HG03558 (cell line): ENCODE measurements at regions not wholly inside any gene's neighbourhood (a gene's known extent, or its start where the extent isn't known, plus 50 kb on each side); places are given as distances from the start of the nearest gene placed in this dataset.

Experiments
- ATAC-seq: cut with Tn5 transposase; IDR thresholded peaks from one replicate; pipeline ENCODE4 v1.9.1; 2021; ENCODE audit warnings: moderate number of reproducible peaks; ENCODE audit not compliant: unreplicated experiment; ENCODE audit errors: extremely low read depth

DNA sequence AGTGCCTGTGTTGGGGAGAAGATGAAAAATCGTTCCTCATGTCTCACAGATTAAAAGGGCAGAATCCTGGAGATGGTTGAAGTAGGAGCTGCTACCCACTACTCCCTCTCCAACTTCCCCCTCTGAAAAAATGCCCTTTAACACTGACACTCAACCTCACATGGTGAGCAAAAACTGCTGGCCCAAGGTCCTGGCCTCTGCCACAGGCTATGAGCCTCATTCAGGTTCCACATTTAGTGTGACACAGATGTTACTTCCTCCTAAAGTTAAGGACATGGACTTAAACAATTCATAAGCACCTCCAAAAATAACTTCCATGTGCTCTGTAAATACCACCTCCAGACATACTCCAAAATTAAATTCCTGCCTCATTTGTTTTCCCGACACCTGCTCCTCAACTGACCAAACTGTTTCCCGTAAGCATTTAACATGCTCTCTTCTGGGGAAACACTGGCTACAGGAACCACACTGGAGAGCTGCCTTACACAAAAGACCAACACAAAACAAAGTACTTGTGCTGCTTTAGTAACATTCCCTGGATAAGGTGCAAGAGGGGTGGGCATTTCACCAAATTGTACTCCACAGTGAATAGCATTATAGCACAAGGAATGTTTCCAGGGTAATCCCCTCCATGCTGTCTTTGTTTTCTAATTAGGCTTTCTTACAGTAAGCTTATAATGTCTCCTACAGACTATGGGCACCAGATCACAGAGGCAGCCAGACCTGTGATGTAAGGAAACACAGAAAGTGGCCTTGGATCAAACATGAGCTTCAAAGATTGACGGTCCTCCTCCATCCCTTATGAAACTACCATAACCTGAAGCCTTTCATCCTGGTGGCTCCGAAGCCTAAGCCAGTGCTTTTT is 57.0 kb downstream of the PHLDA1 start:
- no peak for ATAC-seq

DNA sequence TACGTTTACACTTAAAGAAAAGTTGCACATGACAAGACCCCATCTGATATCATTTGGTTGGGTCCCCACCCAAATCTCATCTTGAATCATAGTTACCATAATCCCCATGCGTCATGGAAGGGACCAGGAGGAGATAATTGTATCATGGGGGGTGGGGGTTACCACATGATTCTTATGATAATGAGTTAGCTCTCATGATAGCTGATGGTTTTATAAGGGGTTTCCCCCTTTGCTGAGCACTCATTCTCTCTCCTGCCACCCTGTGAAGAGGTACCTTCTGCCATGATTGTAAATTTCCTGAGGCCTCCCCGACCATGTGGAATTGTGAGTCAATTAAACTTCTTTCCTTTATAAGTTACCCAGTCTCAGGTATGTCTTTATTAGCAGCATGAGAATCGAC is 60.3 kb downstream of the PHLDA1 start:
- no peak for ATAC-seq

DNA sequence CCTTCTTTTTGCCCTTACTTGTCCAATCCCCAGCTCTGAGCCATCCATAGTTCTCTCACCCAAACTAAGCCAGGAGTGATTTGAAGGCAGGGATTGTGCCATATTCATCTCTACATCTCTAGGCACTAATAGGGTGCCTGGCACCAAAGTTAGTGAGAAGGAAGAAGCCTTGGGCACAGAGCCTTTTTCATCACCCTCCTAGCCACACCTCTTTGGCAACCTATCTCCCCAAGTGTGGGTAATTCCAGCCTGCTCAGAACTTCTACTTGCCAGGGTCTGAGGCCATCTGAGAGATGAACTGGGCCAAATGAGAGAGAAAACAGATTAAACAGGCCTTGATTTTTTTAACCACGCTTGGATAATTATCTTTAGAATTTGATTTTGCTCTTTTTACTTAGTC is 61.3 kb downstream of the PHLDA1 start:
- ATAC-seq, result no peak

DNA sequence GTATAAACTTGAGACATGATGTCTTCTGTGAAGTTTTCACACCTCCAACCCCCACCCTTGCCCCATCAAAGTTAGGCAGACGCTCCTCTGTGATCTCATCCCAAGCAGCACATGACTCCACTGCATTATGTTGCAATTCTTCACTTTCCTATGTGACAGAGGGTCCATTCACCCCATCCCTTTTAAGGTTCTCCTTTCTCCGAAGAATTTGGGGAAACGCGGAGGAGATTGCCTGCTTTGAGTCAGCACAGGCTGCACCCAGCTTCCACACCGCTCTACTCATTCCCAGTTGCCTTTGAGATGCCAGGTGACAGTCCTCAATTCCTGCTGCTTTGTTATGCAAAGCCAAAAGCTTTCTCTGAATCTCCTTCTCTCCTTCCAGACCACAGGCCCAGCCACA is 61.8 kb downstream of the PHLDA1 start:
- ATAC-seq, result no peak

DNA sequence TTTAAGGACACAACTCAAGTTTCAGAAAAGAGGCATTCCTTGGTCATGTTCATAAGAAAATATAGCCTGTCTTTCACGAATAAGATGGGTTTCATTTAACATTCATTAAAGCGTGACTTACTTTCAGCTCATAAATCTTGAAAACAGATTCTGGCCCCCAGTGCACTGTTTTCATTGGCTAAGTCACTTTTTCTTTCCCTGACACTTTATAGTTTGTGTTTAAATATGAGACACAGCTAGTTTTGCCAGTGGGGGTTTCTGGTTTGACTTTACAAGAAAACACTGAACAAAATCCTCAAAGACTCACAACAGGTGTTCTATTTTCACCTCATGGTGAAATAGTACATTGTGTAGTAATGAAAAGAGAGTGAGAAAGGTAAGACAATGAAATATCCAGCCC is 65.9 kb downstream of the PHLDA1 start:
- no peak for ATAC-seq

DNA sequence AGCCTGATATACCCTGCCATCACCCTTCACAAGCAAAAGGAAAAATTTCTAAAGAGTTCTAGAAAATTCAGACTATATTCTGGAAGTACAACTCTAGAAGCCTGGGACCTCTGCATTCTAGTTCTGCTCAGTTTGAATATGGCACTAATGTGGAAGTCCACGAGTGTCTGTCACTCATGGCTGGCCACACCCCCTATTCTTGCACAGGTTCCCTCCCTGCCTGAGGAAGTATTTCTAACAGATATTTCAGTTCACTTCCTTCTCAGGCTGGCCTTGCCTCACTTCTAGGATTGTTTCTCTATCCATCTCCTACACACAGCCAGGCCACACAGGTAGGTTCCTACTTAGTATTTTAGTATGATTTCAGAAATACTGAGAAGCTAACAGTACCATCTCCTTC is 67.4 kb downstream of the PHLDA1 start:
- no peak for ATAC-seq

DNA sequence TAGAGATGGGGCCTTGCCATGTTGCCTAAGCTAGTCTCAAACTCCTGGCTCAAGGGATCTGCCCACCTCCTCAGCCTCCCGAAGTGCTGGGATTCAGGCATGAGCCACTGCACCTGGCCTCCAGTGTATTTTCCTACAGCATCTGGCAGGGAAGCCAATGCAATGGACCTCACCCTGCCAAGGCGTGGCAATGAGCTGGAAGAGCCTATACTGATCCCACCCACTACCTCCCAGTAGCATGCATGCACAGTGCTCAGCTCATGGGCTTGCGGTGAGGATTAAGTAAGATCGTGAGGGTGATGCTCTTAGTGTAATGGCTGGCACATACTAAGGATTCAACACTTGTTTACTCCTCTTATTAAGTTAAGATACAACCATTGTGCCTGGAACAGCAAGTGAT is 69.7 kb downstream of the PHLDA1 start:
- no peak for ATAC-seq

DNA sequence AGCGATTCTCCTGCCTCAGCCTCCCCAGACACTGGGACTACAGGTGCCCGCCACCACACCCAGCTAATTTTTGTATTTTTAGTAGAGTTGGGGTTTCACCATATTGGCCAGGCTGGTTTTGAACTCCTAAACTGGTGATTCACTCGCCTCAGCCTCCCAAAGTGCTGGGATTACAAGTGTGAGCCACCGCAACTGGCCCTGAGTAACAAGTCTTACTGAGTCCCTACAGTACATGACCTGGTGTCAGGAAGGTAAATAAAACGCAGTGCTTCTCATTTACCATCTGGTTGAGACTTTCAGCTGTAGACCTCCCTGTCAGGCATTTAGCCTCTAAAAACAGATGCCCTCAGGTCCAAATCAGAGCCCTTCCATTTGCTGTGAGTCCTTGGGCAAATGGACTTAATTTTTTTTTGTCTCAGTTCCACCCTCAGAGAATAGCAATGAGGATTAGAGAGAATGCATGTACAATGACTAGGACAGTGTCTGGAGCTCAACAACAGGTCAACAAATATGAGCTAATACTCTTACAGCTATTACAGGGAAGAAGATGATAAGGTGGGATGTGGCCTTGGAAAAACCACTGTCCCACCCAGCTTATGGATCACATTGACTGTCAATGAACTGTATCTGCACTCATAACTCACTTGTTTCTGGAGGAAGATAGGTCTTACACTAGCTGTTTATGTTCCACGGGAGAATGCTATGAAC is 70.5 kb downstream of the PHLDA1 start:
- no peak for ATAC-seq

DNA sequence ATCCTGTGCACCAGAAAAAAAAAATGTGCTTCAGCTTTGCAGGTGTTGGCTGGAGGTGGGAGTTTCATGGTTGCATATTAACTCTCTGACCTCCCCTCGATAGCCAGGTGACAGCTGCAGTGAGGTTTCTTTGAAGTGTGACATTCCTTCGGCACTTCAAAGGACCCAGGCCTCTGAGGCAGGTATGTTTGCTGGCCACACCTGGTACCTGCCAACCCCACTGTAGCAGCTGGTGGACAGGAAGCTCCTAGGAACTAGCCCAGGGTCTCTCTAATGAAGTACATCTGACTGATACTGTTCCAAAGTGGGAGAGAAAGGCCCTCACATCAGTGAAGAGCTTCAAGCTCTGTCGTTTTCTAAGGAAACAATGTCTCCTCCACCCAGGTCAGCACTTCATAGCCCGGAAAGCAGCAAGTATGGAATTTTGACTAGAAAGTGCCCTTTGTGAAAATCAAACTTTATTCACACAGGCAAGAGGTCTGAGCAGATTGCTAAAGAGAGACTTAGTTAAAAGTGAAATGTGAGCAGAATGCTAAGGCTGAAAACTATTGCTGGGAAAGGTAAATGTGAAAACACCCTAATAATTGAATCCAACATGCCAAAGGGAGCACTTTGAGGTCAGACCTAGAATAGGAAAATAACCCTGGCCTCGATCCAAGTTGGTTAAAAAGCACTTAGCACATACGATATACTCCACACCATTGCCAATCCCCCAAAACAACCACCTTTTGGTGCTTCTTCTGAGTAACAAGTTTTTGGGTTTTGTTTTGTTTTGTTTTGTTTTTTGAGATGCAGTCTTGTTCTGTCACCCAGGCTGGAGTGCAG is 71.3 kb downstream of the PHLDA1 start:
- no peak for ATAC-seq

DNA sequence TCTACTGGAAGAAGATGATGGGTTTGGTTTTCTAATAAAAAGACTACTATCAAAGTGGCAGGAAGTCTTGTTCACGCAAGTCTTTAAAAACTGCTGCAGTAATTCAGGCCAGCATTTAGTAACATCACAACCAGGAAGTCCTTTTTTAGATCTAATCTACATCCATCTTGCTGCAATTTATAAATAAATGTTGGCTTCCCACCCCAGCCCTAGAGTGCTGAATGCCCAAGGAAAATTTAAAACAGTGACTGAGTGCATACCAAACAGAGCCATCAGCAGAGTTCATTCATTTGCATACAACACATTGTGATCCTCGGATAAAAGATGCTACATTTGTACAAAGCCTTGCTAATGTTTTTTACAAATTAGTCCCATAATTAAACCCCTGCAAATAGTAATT is 72.1 kb downstream of the PHLDA1 start:
- no peak for ATAC-seq

DNA sequence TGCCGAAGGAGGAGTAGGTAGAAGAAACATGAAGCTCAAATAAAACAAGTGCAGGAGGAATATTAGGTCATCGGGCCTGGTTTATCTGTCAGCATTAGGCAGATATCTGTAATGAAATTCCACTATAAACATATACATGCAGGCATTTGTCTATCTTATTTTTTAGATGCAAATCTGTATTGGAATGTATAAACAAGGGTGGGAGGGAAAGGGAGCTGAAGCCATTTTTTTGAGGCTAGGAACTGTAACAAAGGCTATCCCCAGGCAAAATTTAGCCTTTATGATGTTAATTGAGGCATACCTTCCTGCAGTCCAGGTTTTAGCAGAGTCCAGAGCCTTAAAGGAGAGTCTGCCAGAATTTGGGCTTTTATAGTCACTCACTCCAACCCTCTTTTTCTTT is 72.5 kb downstream of the PHLDA1 start:
- ATAC-seq, result no peak

DNA sequence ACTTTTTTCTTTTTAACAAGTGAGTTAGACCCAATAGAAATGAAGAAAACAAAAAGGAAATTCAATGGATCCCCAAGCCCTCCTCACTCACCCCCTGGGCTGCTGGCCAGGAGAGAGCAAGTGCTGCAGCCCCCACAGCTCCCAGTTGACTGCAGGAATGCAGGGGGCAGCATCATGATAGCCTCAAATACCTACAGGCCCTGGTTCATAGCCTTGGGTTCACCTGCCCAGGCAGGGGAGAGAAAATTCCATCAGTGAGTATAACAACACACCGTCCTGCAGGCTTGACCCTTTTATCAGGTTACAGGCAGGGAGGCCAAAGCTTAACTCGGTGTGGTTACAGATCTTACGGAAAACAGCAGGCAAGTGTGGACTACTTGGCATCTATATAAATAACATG is 76.3 kb downstream of the PHLDA1 start:
- ATAC-seq, result no peak

DNA sequence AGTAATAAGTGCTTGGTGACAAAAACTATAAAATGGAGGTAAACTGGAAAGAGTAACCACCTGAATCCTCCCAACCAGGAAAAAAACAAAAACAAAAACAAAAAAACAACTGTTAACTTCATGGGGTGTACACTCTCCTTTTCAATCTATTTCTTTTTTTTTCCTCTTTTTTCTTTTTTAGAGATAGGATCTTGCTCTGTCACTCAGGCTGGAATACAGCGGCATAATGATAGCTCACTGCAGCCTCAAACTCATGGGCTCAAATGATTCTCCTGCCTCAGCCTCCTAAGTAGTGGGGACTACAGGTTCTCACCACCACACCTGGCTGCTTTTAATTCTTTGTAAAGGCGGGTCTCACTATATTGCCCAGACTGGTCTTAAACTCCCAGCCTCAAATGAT is 76.8 kb downstream of the PHLDA1 start:
- no peak for ATAC-seq

DNA sequence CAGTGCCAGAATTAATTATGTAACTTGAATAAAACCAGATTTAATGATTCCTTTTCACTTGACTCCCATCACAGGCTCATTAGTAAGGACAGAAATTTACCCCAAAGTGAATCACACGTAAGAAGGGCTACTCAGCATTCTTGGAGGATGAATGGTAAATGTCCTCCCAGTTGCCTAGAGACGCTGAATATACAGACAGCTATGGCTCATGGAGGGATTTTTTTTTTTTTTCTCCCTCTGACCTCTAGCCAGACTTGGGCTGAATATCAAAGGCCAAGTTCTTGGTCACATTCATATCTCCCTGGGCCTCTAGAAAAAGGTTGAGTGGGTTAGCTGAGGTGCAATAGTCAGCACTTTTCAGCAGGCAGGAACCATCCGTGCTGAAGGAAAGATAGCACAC is 77.5 kb downstream of the PHLDA1 start:
- ATAC-seq, result no peak

DNA sequence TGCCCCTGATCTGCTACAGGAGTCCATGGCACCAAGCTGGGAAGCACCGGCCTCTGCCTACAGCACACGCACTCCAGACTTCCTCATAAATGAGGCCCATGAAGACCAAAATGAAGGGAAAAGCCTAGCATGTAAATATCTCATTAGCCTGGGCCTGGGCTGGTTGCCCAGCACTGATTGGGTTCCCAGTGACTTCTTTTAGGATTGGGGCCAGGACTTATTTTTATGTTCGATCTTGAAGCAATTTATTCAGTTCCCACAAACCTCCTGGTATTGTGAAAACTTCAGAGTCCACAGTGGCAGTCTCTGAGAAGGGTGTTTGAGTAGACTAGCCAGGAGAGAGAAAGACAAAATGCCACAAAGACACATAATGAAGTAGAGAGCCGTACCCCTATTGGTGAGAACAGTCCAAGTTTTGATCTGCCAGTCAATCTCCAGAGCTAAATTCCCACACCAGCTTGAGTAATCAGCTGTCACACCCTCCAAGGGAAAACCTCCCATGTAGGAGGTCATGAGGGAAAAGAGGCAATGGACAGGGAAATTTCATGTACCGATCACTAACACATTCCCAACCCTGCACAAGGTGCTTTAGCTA is 78.2 kb downstream of the PHLDA1 start:
- ATAC-seq, result no peak

DNA sequence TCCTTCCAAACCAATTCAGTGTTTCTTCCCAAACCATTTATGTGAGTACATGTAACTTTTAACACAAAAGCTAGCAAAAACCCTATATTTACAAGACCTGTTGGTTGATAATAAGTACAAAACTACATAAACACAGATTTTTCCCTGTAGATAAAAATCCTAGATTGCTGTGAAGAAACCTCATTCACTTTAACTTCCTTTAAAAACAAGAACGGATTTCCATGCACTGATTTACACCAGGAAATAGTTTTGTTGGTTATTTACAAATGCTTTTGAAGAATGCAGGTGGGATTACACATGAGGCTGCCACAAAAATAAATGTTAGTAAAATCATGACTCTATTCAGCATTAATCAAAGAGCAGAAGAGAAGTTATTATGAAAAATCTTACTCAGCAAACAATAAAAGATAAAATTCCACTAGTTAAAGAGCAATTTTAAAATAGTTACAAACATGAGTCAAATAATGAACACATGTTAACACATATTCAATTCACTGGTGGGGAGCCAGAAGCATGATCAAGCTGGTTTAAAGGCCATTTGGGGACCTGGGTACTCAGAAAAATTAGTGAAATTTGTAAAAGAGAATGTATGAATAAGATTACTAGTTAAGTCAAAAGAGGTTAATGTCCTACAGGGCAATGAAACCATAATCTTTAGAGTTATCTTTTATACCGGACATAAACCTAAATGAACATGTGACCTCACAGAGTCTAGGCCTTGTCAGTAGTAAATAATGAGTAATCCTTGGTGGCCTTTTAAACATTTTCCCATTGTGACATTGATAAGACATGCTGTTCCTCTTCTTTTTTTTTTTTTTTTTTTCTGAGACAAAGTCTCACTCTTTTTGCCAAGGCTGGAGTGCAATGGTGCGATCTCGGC is 79.9 kb downstream of the PHLDA1 start:
- ATAC-seq, result no peak

DNA sequence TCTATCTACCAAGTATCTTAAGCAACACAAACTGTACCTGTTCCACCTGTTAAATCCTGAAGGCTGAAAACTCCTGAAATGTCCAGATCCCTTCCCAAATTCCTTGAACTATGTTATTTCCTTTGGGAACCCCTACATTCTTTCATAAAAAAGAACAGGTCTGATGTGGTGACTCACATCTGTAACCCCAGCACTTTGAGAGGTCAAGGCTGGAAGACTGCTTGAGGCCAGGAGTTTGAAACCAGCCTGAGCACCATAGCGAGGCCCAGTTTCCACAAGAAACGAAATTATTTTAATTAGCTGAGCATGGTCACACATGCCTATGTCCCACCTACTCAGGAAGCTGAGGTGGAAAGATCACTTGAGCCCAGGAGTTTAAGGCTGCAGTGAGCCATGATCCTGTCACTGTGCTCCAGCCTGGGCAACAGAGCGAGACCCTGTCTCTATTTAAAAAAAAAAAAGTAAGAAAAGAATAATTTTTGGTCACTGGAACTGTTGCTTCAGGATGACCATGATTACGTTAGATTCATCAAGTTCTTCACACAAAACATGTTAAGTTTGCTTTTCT is 84.3 kb downstream of the PHLDA1 start:
- ATAC-seq, result no peak

DNA sequence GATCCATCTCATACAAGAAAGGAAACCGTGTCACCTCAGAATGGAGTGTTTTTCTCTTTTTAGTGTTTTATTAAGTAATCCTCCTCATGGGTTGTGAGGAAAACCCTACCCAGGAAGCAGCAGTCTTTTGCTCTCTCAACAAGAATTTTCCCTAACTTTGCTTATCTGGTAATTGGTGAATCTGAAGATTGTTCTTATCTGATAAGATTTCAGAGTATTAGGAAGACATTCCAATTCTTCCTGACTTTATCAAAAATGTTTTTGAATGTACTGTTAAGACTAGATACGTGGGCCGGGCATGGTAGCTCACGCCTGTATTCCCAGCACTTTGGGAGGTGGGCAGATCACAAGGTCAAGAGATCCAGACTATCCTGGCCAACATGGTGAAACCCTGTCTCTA is 86.0 kb downstream of the PHLDA1 start:
- ATAC-seq, result no peak

DNA sequence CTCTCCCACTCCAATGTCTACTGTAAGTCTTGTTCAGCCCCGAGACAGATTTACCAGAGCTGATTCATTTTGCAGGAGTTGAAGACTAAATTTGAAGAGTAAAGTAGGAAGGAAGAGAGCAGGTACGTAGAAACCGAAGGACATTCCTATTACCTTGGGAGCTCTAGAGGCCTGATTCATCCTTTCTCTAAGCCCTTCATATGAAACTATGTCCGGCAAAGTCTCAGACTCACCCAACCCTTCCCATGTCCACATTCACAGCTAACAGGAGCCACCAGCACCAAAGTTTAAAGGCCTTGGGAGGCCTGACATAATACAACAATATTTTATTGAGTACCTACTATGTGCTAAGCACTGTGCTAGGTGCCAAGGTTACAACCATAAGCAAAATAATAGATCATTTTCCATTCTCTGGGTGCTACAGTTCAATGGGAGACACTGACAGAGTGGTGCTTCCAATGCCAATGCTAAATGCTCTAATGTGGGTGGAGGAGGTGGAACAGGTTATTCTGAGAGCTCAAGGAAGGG is 86.6 kb downstream of the PHLDA1 start:
- no peak for ATAC-seq
